ENCODE measurements at regions not wholly inside any gene's neighbourhood (a gene's known extent, or its start where the extent isn't known, plus 50 kb on each side); places are given as distances from the start of the nearest gene placed in this dataset.

- TF ChIP-seq EED (CRISPR knock-in tag; IDR thresholded peaks at IDR 0.05): no peak
- no peak for TF ChIP-seq KLF11 (CRISPR knock-in tag; IDR thresholded peaks at IDR 0.05)
- no peak for TF ChIP-seq ZNF775 (CRISPR knock-in tag; IDR thresholded peaks at IDR 0.05; ENCODE audit: borderline replicate concordance)
- TF ChIP-seq ZSCAN5A (CRISPR knock-in tag; IDR thresholded peaks at IDR 0.05; ENCODE audit: borderline replicate concordance): no peak
Observed at GRCh38 chr17:69677130-69677529, 262.6 kb downstream of the MAP2K6 start (continued).

- ATAC-seq: no peak
- Histone ChIP-seq H3K4me3 (replicated peaks in 1 of 3; ENCODE audit: insufficient read depth in 1 of 3, low read depth in 2 of 3, low read length in 3 of 3) (no peak overlapping the region), H3K9me3 (ENCODE audit: low read length) (peaks cover 54% of the 10 kb centered on the region), H3K79me2 (ENCODE audit: insufficient read depth, low read length) (no peaks in the 10 kb centered on the region), H3K4me2 (ENCODE audit: low read depth, low read length) (no peak overlapping the region), H3K27ac (ENCODE audit: extremely low read length, insufficient read depth, low read length) (no peak overlapping the region), H2AFZ (ENCODE audit: low read length) (no peak overlapping the region), H3K36me3 (replicated peaks in 1 of 2; ENCODE audit: control insufficient read depth in 1 of 2, insufficient read depth in 2 of 2, low read length in 2 of 2) (no peaks in the 10 kb centered on the region), H3K9ac (ENCODE audit: insufficient read depth, low read depth, low read length) (no peak overlapping the region), H4K20me1 (ENCODE audit: insufficient read depth, low read length) (no peaks in the 10 kb centered on the region), H3K4me1 (ENCODE audit: insufficient read depth, low read length) (no peaks in the 10 kb centered on the region), H3K27me3 (ENCODE audit: control insufficient read depth in 1 of 2, insufficient read depth in 2 of 2, low read length in 2 of 2) (no peaks in the 10 kb centered on the region)
- POLR2A ChIA-PET: no interaction called here
- WGBS (ENCODE audit: low lambda C conversion rate): 0% methylated on average over 2 of the region's 2 CpGs
- CTCF ChIA-PET (ENCODE audit: low intra/inter-chr PET ratio, low total read pairs): no interaction called here
- BruUV-seq (replicated peaks): no TSS peak
- FAIRE-seq: no peak
- TF ChIP-seq NFKBIZ (CRISPR knock-in tag; IDR thresholded peaks at IDR 0.05): no peak
- TF ChIP-seq NCOR1 (IDR thresholded peaks at IDR 0.05; ENCODE audit: borderline replicate concordance, low read length): no peak
- no peak for TF ChIP-seq NR0B2 (CRISPR knock-in tag; IDR thresholded peaks at IDR 0.05)
- TF ChIP-seq NR2C2 (CRISPR knock-in tag; IDR thresholded peaks at IDR 0.05; ENCODE audit: borderline replicate concordance): no peak
- TF ChIP-seq PREB (CRISPR knock-in tag; IDR thresholded peaks at IDR 0.05): no peak
- TF ChIP-seq RFXAP (CRISPR knock-in tag; IDR thresholded peaks at IDR 0.05; ENCODE audit: borderline replicate concordance): no peak
- TF ChIP-seq CSRNP2 (CRISPR knock-in tag; conservative IDR thresholded peaks at IDR 0.05; ENCODE audit: low read depth): no peak
- in situ Hi-C loops (cut with HindIII; ENCODE audit: extremely low pct_ligation_motif_present, low pct_unique_long_range_greater_than_20kb): no loop called here
- intact Hi-C loops (cut with micrococcal nuclease; ENCODE audit: unreplicated experiment): no loop called here
- DNase-seq (ENCODE audit: low spot score): no peak
Observed at GRCh38 chr17:69678206-69678605, 263.7 kb downstream of the MAP2K6 start.

Data from HepG2 (cell line).